ENCODE measurements at regions not wholly inside any gene's neighbourhood (a gene's known extent, or its start where the extent isn't known, plus 50 kb on each side); places are given as distances from the start of the nearest gene placed in this dataset.

DNA sequence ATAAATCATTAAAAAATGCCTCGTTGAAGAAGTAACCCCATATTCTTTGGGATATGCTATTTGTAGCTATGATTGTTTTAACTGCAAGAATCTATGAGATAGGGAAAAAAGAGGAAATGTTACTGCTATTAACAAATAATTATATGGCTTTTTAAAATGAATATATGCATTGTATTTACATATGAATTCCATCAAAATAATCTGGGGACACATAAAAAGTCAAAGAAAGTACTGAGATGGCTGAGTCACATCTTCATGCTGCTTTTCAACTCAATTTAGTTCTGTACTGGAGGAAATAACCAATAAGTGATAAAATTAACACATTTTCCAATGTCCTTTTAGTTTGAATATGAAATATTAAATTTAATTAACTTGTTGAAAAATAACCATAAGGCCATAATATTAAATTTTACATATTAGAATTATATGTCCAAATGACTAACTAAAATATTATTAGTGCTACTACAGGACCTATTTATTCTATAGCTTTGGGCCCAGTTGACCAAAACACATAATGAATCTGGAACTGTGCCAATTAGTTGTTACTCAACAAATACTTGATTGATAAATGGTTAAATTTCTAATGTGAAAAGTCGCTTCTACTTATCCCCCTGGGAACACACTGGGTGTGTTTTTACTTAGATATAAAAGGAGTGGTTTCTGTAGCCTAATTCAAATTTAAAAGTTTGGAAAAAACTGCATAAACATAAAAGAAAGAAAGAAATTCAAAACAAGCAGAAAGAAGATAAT, 214.6 kb upstream of the PFKP start:
- TF ChIP-seq, protein P1, sequence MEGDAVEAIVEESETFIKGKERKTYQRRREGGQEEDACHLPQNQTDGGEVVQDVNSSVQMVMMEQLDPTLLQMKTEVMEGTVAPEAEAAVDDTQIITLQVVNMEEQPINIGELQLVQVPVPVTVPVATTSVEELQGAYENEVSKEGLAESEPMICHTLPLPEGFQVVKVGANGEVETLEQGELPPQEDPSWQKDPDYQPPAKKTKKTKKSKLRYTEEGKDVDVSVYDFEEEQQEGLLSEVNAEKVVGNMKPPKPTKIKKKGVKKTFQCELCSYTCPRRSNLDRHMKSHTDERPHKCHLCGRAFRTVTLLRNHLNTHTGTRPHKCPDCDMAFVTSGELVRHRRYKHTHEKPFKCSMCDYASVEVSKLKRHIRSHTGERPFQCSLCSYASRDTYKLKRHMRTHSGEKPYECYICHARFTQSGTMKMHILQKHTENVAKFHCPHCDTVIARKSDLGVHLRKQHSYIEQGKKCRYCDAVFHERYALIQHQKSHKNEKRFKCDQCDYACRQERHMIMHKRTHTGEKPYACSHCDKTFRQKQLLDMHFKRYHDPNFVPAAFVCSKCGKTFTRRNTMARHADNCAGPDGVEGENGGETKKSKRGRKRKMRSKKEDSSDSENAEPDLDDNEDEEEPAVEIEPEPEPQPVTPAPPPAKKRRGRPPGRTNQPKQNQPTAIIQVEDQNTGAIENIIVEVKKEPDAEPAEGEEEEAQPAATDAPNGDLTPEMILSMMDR (IDR thresholded peaks at IDR 0.05; ENCODE audit: low read depth, low read length): no peak
- H3K4me3 ChIP-seq (ENCODE audit: low read depth, low read length): no peak overlapping the region

DNA sequence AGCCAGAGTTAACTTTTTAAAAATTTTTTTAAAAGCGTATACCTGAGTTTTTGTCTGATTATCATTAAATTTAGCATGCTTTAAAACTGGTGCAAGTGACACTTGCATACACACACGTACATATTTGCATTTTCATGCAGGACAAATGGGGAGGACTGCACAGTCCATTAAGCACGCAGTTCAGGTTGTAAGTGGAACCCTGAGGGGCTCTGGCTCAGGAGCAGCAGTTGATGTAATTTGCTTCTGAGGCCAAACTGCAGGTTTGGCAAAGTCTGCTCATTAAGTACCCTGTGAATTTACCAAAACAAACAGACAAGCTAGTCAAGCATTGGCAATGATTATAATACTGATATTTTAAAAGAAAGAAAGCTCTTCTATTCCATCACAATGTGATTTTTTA, 215.8 kb upstream of the PFKP start:
- H3K4me3 ChIP-seq (ENCODE audit: low read depth, low read length): no peak overlapping the region
- TF ChIP-seq, protein P1 (IDR thresholded peaks at IDR 0.05; ENCODE audit: low read depth, low read length): no peak

DNA sequence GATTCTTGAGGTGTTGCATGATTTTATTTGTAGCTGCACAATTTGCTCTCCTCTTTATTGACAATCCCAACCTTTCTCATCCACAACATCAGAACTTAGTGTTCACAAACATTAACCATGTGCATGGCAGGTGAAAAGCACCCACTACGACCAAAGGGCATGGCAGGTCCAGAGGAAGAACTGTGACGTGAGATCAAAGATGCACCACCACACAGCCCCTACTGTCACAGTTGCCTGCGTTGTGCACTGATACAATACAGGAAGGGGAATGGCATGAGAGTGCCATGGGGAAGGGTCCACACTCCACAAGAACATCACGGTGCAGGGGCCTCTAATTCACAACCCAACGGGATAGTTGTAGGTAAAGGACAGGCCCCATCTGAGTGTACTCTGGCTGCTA, 217.1 kb upstream of the PFKP start:
- TF ChIP-seq, protein P1 (IDR thresholded peaks at IDR 0.05; ENCODE audit: low read depth, low read length): no peak
- H3K4me3 ChIP-seq (ENCODE audit: low read depth, low read length): no peak overlapping the region

DNA sequence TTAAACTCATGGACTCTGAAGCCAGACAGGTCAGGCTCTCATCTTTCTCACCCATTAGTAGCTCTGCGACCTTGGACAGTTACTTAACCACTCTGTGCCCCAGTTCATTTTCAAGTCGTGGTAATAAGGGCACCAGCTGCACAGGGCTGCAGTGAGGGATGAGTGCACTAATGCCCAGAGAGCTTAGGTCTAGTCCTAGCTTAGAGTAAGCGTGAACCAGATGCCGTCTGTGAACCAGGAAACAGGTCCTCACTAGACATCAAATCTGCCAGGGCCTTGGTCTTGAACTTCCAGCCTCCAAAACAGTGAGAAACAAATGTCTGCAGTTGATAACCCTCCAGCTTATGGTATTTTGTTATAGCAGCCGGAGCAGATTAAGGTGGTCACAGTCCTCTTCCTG, 222.4 kb upstream of the PFKP start:
- H3K4me3 ChIP-seq (ENCODE audit: low read depth, low read length): no peak overlapping the region
- TF ChIP-seq, protein P1 (IDR thresholded peaks at IDR 0.05; ENCODE audit: low read depth, low read length): no peak

DNA sequence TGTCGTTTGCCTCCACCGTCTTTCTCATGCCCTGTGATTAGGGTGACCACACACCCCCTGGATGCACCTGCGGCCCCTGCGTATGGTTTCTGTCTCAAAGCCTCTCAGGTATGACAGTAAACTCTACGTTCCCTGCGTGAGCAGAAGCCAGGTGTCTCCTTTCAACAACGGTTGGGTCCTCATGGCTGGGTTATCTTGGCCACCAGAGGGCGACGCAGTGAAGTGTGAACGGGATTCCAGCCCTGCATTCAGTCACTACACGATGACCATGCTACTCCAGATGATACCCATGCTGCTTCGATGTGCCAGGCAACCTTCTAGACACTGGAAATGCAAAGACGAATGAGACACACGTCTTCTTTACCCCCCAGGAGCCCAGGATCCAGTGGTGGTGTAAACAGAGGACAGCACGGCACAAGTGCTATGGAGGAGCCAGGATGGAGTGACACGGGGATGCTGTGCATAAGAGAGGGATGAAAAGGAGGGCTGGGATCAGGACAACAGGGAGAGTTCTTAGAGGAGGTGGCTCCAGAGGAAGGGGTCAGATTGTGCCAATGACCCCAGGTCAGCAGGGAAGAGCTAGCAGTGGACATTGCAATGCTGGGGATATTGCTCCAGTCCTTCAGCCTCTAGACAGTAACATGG, 228.1 kb upstream of the PFKP start:
- TF ChIP-seq, protein P1 (IDR thresholded peaks at IDR 0.05; ENCODE audit: low read depth, low read length): peak; percentile 25; the same call in 1 of the 2 replicates
- no peak overlapping the region for H3K4me3 ChIP-seq (ENCODE audit: low read depth, low read length)

DNA sequence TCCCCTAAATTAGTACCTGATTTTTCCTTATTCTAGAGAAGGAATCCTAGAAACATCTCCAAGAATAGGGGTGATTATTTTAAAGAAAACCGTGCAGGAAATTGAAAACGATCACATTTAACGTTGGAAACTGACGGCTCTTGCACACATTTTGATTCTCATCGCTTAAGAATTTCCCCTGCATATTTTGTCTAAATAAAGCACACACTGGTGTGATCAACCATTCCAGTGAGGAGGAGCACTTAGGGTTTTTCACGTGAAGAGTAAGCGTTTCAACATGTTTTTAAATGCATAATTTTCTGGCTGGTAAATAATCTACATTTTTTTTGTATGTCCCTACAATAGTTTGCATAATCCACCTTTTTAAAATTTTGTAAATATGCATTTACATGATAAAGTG, 229.7 kb upstream of the PFKP start:
- peak overlapping the region; percentile 12; the same call in 1 of the 2 replicates for H3K4me3 ChIP-seq (ENCODE audit: low read depth, low read length)
- TF ChIP-seq, protein P1 (IDR thresholded peaks at IDR 0.05; ENCODE audit: low read depth, low read length): no peak

All from WI38 (cell line).